GM18511 (cell line): ENCODE measurements at regions not wholly inside any gene's neighbourhood (a gene's known extent, or its start where the extent isn't known, plus 50 kb on each side); places are given as distances from the start of the nearest gene placed in this dataset.
"Not testable (repeated sequence)": the region's sequence is repeated elsewhere in the genome, so short reads cannot be mapped to it uniquely, and the experiment has no call there.

Experiments
- ATAC-seq: cut with Tn5 transposase; IDR thresholded peaks from one replicate; pipeline ENCODE4 v1.9.1; 2021; ENCODE audit warnings: mild to moderate bottlenecking, moderate library complexity; ENCODE audit not compliant: unreplicated experiment

DNA sequence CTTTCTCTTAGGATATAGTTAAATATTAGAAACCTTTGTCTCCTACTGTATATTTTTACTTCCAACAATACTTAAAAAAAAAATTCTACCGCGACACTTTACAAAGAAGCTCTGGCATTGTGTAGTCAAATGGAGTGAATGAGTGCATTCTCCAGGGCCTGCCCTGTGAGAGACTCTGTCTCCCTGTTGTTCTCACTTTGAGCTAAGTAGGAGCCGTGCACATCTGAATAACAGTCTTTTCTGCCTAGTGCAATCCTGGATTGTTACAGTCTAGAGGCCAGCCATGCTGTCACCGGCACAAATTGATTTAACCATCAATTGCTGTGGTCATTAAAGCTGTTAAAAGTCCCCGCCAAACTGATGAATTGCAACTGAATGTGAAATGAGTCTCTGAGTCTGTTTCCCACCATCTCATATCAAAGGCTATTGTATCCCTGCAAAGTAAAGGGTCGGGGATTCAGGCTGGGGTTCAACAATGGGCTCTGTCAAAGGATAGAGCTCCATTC lies 156.0 kb downstream of the RFPL4B start:
- ATAC-seq, result no peak

DNA sequence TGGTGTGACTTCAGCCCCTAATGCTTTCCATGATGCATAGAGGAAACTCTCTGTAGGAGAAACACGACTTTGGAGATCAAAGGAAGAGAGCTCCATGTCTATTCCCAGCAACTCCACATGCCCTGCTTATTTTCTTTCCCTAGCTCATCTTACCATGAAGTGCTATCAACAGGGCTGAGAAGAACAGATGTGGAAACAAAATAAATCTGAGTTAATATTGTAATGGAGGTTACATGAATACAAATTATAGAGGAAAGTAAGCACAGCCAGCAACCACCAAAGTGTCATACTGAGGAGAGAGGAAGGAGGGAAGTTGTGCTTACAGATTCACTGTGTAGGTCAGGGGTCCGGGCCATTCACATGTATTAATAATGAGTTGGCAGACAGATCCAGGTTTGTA lies 157.5 kb downstream of the RFPL4B start:
- ATAC-seq, result no peak

DNA sequence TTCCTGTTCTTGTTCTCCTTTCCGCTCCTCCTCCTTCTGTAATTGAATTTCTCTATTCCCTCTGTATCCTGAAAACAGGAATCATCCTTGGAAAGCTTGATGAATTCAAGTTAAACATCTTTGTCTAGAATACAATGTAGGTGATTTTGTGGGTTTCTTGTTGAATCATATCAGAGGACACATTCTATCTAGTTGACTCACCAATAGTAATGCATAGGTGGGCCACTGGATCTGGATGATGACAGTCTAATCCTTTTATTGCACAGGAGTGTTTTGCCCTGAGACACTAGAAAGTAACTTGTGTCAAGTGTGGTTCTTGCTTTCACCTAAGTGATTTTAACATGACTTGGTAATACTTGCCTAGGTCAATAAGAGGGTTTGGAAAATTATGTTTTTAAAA lies 164.3 kb downstream of the RFPL4B start:
- ATAC-seq, result no peak

DNA sequence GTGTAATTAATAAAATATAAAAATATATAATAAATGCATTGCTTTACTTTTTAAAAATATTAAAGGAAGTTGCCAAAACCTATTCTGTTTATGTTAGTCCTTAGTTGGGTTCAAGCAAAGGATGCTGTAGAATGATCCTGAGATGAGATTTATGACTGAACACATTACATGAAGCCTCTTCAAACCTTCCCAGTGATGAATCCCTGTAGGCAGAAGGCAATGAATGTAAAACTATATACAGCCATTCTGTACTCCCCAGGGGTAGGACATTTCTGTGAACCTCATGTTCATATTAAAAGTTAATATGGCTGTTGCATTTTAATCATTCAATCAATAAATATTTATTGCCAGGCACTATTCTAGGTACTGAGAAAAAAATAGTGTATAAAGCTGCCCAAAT lies 166.0 kb downstream of the RFPL4B start:
- ATAC-seq, result no peak

DNA sequence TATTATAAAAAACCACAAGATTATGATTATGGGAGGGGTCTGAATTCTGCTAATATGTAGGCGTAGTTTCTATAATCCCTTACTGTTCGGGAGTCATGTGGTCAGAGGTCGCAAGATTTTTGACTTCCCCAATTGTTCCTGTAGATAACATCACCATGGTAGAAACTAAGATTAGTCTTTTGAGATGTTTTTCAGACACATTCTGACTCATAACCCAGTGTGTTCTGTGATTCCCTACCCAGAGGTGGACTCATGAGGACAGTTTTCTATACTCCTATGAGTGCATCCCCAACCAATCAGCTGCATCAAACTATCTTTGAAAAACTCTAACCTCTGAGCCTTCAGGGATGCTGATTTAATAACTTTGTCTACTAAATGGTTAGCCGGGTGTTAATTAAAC lies 175.5 kb downstream of the RFPL4B start:
- peak; percentile 64 for ATAC-seq

DNA sequence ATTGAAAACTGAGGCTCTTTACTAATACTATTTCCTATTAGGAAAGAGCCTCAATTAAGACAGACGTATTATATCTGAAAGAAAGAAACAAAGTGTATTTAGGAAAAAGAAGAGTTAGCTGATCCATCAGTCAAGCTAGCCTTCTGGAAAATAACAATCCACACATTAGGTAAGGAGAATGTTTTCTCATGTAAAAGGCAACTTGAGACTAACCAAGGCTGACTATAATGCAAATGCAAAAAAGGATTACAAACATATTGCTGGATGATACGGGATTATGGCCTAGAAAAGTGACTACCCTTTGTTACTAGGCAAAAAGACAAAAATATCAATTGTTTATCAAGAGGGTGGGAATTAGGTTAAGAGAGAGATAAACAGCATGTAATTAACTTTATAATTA lies 176.9 kb downstream of the RFPL4B start:
- ATAC-seq, result no peak

DNA sequence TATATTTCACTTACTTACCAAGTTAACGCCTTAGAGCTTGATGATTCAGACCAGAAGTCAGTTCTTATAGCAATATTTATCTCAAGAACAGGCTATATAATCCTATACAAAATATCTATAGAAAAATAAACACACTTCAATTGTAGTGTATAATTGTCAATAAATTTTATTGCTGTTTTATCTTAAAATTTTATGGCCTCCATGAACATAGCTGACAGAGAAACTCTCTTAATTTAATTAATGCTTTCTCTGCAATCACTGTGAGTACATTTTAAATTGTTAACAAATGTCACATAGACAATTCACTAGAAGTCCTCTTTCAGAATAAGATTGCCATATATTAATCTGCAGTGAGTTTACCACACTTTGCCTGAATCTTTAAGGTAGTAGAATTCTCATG lies 178.6 kb downstream of the RFPL4B start:
- ATAC-seq, result no peak

DNA sequence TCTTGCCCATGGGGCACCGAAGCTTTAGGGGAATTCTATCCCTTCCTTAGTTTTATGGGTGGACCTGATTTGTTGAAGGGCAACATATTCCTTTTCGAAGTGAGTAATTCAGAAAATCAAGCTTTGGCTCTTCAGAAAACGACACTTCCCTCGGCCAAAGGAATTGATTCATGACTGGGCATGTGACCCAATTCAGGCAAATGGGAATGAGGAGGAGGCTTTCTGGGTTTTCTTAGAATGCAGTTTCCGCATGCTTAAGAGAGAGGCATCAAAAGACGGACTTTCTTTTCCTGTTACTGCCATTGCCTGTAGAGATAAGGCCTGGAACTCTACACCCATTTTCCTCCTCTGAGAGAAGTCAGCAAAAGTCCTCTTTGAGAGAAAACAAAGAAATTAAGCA lies 179.5 kb downstream of the RFPL4B start:
- no peak for ATAC-seq

DNA sequence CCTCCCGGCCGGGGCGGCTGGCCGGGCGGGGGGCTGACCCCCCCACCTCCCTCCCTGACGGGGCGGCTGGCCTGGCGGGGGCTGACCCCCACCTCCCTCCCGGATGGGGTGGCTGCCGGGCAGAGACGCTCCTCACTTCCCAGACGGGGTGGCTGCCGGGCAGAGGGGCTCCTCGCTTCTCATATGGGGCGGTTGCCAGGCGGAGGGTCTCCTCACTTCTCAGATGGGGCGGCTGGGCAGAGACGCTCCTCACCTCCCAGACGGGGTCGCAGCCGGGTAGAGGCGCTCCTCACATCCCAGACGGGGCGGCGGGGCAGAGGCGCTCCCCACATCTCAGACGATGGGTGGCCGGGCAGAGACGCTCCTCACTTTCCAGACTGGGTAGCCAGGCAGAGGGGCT lies 181.2 kb downstream of the RFPL4B start:
- not testable (repeated sequence) for ATAC-seq

DNA sequence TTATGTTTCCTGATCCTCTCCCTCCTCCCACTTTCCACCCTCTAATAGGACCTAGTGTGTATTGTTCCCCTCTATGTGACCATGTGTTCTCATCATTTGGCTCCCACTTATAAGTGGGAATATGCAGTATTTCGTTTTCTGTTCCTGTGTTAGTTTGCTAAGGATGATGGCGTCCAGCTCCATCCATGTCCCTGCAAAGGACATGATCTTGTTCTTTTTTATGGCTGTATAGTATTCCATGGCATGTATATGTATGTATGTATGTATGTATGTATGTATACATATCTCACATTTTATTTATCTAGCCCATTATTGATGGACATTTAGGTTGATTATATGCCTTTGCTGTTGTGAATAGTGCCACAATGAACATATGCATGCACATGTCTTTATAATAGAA lies 188.7 kb downstream of the RFPL4B start:
- no peak for ATAC-seq

DNA sequence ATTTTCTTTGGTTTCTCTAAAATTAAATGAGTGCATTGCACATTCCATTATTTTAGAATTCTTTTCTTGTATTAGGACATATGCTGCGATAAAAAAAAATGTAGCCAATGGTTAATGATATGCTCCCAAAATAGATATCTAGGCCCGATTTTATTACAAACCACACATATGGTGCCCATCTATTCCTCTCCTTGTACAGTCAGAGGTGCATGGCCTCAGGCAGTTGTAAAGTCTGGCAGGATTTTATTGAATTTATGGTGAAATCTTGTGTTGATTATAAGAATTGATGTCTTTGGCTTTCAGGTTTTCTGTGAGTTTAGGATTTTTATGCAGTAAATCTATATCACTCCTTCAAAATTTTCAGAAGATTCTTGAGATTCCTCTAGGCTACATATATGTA lies 192.2 kb downstream of the RFPL4B start:
- no peak for ATAC-seq

DNA sequence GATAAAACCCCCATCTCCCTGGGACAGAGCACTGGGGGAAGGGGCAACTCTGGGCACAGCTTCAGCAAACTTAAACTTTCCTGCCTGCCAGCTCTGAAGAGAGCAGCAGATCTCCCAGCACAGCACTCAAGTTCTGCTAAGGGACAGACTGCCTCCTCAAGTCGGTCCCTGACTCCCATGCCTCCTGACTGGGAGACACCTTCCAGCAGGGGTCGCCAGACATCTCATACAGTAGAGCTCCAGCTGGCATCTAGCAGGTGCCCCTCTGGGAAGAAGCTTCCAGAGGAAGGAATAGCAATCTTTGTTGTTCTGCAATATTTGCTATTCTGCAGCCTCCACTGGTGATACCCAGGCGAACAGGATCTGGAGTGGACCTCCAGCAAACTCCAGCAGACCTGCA lies 194.7 kb downstream of the RFPL4B start:
- not testable (repeated sequence) for ATAC-seq

DNA sequence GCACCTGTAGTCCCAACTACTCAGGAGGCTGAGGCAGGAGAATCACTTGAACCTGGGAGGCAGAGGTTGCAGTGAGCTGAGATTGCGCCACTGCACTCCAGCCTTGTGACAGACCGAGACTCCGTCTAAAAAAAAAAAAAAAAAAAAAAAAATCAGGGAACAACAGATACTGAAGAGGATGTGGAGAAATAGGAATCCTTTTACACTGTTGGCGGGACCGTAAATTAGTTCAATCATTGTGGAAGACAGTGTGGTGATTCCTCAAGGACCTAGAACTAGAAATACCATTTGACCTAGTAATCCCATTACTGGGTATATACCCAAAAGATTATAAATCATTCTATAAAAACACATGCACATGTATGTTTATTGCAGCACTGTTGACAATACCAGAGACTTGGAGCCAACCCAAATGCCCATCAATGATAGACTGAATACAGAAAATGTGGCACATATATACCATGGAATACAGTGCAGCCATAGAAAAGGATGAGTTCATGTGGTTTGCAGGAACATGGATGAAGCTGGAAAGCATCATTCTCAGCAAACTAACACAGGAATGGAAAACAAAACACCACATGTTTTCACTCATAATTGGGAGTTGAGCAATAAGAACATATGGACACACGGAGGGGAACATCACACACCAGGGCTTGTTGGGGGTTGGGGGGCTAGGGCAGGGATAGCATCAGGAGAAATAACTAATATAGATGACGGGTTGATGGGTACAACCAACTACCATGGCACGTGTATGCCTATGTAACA lies 200.4 kb downstream of the RFPL4B start:
- ATAC-seq, result not testable (repeated sequence)

DNA sequence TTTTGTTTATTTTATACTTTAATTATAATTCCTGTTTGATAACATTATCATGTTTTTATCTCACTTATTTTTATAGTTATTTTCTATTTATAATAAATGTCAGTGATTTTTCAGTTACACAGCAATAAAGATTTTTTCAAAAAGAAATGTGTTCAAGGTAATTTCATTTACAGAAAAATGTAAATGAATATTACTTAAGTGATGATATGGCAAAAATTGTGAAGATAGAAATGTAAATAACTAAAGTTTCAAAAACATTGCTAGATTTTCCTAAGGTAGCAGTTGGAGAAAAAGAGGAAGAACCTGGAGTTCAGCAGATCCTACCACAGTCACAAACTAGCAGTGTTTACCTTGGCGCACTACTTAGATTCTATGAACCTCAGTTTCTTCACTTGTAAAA lies 202.6 kb downstream of the RFPL4B start:
- no peak for ATAC-seq

DNA sequence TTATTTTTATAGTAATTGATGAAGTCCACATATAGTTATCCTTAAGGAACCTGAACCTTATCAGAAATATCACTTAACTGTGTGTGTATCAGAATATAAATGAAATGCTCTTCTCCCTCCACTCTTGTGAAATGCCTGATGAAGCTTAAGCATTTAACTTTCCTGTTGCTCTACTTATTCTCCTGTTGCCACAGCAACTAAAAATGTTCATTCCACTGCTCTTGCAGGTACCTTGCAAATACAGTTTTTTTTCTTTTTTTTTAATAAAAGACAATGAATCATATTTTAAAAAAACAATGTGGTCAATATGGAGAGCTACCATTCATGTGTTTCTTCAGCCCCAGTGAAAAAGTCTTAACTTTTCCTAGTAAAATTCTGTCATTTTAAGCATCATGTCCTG lies 210.3 kb downstream of the RFPL4B start:
- ATAC-seq, result no peak

DNA sequence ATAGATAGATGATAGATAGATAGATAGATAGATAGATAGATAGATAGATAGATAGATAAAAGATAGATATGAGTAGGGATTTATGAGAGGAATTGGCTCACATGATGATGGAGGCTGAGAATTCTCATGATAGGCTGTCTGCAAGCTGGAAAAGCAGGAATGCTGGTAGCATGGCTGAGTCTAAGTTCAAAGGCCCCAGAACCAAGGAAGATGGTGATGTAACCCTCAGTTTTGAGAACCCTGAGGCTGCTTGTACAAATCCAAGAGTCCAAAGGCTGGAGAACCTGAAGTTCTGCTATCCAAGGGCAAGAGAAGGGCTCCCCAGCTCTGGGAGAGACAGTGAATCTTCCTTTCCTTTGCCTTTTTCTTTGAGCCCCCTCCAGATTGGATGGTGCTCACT lies 210.8 kb downstream of the RFPL4B start:
- ATAC-seq, result no peak

DNA sequence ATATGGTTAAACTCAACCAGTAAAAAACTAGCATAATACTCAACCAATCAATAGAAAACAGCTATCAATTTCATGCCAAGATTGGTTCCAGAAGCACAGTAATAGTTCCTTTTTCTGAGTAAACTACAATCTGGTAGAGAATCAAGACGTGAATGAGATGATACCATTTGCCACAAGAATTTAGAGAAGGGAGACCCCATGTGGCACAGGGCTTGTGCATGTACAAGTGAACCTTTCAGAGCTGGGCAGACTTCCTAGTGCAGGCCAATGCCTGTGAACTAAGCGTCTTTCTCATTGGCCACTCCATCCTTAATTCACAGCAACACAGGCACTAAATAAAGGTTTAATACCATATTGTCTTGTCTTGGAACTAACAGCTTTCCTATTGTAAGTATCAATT lies 213.5 kb downstream of the RFPL4B start:
- no peak for ATAC-seq

DNA sequence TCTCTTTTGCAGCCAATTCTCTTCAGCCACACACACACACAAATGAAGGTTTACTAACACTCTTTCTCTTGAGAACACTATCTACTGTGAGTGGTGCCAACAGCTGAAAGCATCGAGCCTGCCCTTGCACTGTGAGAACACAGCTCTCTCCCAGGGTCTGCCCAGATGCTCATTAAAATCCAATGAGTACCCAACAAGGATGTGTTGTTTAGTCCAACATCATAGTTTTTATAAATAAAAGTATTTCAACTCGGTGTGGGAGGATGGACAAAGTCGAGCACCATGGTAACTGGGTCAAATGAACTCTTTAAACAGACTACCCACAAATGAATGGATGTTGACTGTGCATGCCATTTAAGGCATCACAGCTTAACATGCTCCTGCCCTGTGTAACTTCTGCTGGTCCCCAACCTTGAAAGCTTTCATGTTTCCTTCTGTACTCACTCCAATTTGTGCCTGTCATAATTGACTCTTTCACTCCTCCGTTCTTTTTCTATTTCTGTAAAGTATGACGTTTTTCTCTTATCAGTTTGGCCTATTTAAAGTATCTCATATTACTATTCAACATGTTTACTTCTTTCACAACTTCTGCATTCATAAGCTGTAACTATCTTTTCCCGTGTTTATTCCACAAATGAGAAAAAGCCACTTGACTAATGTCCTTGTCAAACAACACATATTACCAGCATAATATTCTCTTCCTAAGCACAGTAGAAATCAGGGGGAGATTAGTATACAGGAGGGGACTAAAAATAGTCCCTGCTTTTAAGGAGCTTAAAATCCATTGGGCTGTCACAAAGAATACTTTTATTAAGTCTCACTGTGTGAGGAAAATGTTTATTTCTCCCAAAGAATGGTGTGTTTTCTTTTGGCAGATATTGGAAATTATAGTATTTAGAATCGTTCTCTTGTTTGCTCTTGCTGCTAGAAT lies 215.4 kb downstream of the RFPL4B start:
- ATAC-seq, result no peak

DNA sequence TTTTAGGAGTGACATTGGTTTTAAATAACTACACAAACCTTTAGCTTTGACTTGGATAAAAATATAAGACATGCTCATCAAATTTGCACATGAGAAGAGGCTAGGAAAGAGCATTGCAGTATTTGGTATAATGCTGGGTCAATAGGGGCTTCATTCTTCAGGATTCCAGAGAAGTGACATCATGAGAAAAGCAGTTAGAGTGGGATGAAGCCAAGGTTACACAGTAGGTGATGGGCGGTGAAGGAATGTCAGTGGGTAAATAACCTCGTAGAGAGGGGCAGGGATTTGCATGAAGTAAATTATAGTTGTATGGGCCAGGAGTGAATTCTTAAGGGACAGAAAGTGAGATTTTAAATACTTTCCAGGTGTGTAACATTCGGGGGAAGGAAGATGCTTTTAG lies 216.2 kb downstream of the RFPL4B start:
- ATAC-seq, result no peak

DNA sequence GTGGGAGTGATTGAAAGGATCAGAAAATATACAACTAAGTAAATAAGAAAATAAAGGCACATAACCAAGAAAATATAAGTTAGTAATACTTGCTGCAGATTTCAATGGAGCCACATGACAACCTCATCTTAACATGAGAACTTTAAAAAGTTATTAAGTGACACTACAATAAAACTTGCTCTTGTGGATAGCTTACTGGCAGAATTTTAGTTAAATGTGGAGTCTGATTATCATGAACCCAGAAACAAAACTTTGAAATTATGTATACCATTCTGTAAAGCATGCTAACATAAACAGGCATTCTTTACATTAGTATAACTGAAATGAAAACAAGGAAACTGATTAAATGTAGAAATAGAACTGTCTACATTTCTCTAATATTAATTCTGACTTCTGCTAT lies 220.9 kb downstream of the RFPL4B start:
- no peak for ATAC-seq

DNA sequence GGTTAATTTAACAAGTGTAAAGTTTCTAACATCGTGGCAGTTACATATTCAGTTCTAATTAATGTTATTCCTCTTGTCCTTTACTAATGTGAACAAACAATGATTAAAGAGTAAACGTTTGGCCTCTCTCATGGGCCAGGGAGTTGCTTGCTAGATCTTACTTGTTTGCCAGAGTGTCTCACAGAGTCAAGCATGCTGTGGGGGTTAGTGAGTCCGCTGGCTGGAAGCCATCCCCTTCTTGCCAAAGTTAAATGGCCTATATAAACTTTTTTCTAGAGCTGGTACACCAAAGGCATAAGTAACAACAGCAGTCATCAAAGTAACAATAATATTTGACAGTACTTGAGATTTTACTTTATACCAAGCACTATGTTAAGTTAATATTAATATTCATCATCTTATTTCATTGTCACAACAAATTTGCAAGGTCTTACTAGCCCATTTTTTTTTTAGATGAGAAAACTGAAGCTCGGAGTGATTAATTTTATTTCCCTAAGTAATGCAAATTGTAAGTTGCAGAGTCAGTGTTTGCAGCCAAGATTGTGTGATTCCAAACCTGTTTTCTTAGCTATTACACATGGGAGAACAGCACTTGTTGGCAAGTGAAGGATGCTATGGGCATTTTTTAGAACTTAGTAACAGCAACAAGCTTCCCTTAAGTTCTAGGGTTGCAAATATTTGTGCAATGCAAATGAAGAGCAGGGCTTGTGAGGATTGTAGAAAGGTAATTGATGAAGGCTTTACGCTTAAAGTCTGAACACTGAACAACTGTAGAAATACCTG lies 224.5 kb downstream of the RFPL4B start:
- ATAC-seq, result no peak
